Hepatocyte (in vitro differentiated cells): ENCODE measurements at regions not wholly inside any gene's neighbourhood (a gene's known extent, or its start where the extent isn't known, plus 50 kb on each side); places are given as distances from the start of the nearest gene placed in this dataset.
A peak's percentile ranks its signal among the peaks of the same experiment; 100 is the strongest.

Experiments
- DNase-seq: peaks from one replicate; pipeline ENCODE4 v3.0.0-alpha.2; 2016; ENCODE audit warnings: low spot score
- H2AFZ ChIP-seq: fragments of 200-600 bp; sonication (generic); 2 replicates; pipeline ENCODE4 v1.6.0; 2016; ENCODE audit warnings: antibody characterized with exemption, mild to moderate bottlenecking
- H3K27ac ChIP-seq: fragments of 200-600 bp; sonication (generic); 2 replicates; pipeline ENCODE4 v1.5.1; 2016; ENCODE audit warnings: mild to moderate bottlenecking
- H3K27me3 ChIP-seq: fragments of 200-600 bp; sonication (generic); 2 replicates; pipeline ENCODE4 v1.6.1; 2016
- H3K36me3 ChIP-seq: fragments of 200-600 bp; sonication (generic); replicated peaks from 2 replicates; pipeline ENCODE4 v1.5.1; 2016; ENCODE audit warnings: low read depth; ENCODE audit not compliant: insufficient read depth
- H3K4me1 ChIP-seq: fragments of 200-600 bp; sonication (generic); 2 replicates; pipeline ENCODE4 v1.5.1; 2016; ENCODE audit warnings: mild to moderate bottlenecking, moderate library complexity; ENCODE audit not compliant: insufficient read depth
- H3K4me2 ChIP-seq: fragments of 200-600 bp; sonication (generic); 2 replicates; pipeline ENCODE4 v1.6.0; 2016
- H3K4me3 ChIP-seq: fragments of 200-600 bp; sonication (generic); 2 replicates; pipeline ENCODE4 v1.5.1; 2016; ENCODE audit warnings: mild to moderate bottlenecking
- H3K79me2 ChIP-seq: fragments of 200-600 bp; sonication (generic); 2 replicates; pipeline ENCODE4 v1.6.0; 2017; ENCODE audit warnings: mild to moderate bottlenecking
- H3K9me2 ChIP-seq: fragments of 200-600 bp; sonication (generic); replicated peaks from 2 replicates; pipeline ENCODE4 v1.6.0; 2017; ENCODE audit warnings: mild to moderate bottlenecking; ENCODE audit not compliant: insufficient read depth
- H3K9me3 ChIP-seq: fragments of 200-600 bp; sonication (generic); 2 replicates; pipeline ENCODE4 v1.5.1; 2016; ENCODE audit warnings: low read depth, mild to moderate bottlenecking
- H4K20me1 ChIP-seq: fragments of 200-600 bp; sonication (generic); 2 replicates; pipeline ENCODE4 v1.6.0; 2016; ENCODE audit warnings: mild to moderate bottlenecking; ENCODE audit not compliant: insufficient read depth, poor library complexity, severe bottlenecking
- EZH2 ChIP-seq: fragments of 200-600 bp; sonication (generic); IDR thresholded peaks from 2 replicates; pipeline ENCODE4 v1.6.1; 2016; ENCODE audit warnings: antibody characterized with exemption, mild to moderate bottlenecking, borderline replicate concordance
- EZH2phosphoT487 ChIP-seq: fragments of 200-600 bp; sonication (generic); IDR thresholded peaks from one replicate; pipeline ENCODE4 v1.6.1; 2018; ENCODE audit warnings: antibody characterized with exemption, mild to moderate bottlenecking, low read depth, moderate library complexity; ENCODE audit not compliant: unreplicated experiment, severe bottlenecking
- WGBS: methylation state at CpG from one replicate; pipeline ENCODE4 v1.1.6; 2016; ENCODE audit warnings: low lambda C conversion rate; ENCODE audit errors: missing lambda C conversion rate; 5-methylcytosine and 5-hydroxymethylcytosine counted together
- TF ChIP-seq, protein P1 (sequence below): fragments of 200-600 bp; sonication (generic); IDR thresholded peaks from 2 replicates; pipeline ENCODE4 v1.5.1; 2016; ENCODE audit warnings: antibody characterized with exemption, mild to moderate bottlenecking; ENCODE audit not compliant: poor library complexity

DNA sequence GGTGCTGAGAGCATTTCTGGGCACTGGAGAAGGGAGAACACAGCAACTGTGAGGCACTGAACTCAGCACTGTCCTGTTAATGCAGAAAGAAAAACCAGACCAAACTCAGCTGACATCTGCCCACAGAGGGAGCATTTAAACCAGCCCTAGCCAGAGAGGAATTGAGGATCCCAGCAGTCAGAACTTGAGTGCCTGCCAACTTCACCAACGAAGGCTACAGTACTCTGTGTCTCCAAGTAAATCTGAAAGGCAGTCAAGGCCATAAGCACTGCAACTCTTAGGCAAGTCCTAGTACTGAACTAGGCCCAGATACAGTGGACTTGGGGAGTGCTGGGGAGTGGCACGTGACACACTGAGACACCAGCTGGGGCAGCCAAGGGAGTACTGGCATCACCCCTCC lies 176.2 kb upstream of the ZC3H15 start:
- no peak overlapping the region for H3K4me3 ChIP-seq
- H2AFZ ChIP-seq: no peak overlapping the region
- 93% methylated on average over 2 of the region's 2 CpGs for WGBS
- TF ChIP-seq EZH2 (no peak), EZH2phosphoT487 (no peak)
- TF ChIP-seq, protein P1, sequence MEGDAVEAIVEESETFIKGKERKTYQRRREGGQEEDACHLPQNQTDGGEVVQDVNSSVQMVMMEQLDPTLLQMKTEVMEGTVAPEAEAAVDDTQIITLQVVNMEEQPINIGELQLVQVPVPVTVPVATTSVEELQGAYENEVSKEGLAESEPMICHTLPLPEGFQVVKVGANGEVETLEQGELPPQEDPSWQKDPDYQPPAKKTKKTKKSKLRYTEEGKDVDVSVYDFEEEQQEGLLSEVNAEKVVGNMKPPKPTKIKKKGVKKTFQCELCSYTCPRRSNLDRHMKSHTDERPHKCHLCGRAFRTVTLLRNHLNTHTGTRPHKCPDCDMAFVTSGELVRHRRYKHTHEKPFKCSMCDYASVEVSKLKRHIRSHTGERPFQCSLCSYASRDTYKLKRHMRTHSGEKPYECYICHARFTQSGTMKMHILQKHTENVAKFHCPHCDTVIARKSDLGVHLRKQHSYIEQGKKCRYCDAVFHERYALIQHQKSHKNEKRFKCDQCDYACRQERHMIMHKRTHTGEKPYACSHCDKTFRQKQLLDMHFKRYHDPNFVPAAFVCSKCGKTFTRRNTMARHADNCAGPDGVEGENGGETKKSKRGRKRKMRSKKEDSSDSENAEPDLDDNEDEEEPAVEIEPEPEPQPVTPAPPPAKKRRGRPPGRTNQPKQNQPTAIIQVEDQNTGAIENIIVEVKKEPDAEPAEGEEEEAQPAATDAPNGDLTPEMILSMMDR: no peak
- peaks cover 10% of the 10 kb centered on the region for H3K4me1 ChIP-seq
- H3K36me3 ChIP-seq: no peaks in the 10 kb centered on the region
- H3K27ac ChIP-seq: no peak overlapping the region
- peak; percentile 8 for DNase-seq
- no peak overlapping the region for H3K4me2 ChIP-seq
- H3K27me3 ChIP-seq: no peaks in the 10 kb centered on the region
- no peaks in the 10 kb centered on the region for H3K9me3 ChIP-seq
- H4K20me1 ChIP-seq: no peaks in the 10 kb centered on the region
- no peaks in the 10 kb centered on the region for H3K9me2 ChIP-seq
- H3K79me2 ChIP-seq: no peaks in the 10 kb centered on the region

DNA sequence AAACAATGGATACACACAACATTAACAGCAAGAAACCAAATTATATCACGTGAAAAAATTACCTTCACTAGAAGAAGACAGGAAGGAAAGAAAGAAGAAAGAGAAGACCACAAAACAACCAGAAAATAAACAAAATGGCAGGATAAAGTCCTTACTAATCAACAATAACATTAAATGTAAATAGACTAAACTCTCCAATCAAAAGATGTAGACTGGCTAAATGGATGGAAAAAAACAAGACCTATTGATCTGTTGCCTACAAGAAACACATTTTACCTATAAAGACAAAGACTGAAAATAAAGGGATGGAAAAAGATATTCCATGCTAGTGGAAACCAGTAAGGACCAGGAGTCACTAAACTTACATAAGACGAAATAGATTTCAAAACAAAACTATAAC lies 167.0 kb upstream of the ZC3H15 start:
- Histone ChIP-seq H3K4me1 (no peaks in the 10 kb centered on the region), H3K4me3 (no peak overlapping the region), H3K9me2 (no peaks in the 10 kb centered on the region), H3K27me3 (no peaks in the 10 kb centered on the region), H3K79me2 (no peaks in the 10 kb centered on the region), H3K9me3 (no peaks in the 10 kb centered on the region), H3K27ac (no peak overlapping the region), H2AFZ (no peak overlapping the region), H4K20me1 (no peaks in the 10 kb centered on the region), H3K36me3 (no peaks in the 10 kb centered on the region), H3K4me2 (no peak overlapping the region)
- DNase-seq: no peak
- 93% methylated on average over 2 of the region's 2 CpGs for WGBS
- TF ChIP-seq, protein P1: no peak
- no peak for TF ChIP-seq EZH2
- no peak for TF ChIP-seq EZH2phosphoT487

DNA sequence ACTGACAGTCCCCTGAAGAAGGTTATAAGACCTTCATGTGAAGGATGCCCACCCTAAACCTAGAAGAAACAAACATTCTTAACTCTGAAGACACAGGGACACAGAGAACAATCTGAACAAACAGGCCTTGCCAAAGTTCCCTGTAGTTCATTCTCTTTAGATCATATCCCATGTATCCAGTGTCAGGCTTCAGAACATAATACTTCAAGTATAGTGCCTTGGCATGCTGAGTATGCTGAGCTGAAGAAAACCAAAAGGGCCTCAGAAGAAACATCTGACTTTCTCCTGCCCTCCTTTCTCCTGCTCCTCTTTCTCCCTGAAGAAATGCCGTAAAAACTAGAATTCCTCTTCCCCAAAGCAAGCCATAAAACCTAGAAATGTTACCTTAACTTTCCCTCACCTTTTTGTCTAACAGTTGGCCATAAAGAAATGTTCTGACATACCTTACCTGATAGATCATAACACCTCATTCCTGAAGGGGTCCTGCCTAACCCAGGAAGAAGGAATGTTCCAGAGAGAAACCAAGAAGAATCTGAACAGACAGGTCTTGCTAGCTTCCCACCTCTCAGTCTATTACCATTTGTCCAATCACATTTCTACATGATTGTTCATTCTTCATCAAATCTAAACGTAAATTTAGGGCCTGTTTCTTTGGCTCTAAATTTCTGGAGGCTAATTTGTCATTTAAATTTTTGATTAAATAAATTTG lies 160.1 kb upstream of the ZC3H15 start:
- no peak for TF ChIP-seq EZH2
- TF ChIP-seq, protein P1: no peak
- TF ChIP-seq EZH2phosphoT487: no peak
- Histone ChIP-seq H2AFZ (no peak overlapping the region), H3K4me3 (no peak overlapping the region), H3K27ac (peak overlapping the region; percentile 64), H3K27me3 (no peaks in the 10 kb centered on the region), H3K4me2 (no peak overlapping the region), H3K79me2 (no peaks in the 10 kb centered on the region), H3K4me1 (peaks cover 20% of the 10 kb centered on the region), H4K20me1 (no peaks in the 10 kb centered on the region), H3K36me3 (no peaks in the 10 kb centered on the region), H3K9me2 (no peaks in the 10 kb centered on the region), H3K9me3 (no peaks in the 10 kb centered on the region)
- WGBS: 82% methylated on average over 2 of the region's 2 CpGs
- DNase-seq: peak; percentile 10
